Mammary epithelial cell (primary cell): ENCODE measurements at regions not wholly inside any gene's neighbourhood (a gene's known extent, or its start where the extent isn't known, plus 50 kb on each side); places are given as distances from the start of the nearest gene placed in this dataset.

Experiments
- CTCF ChIP-seq, 2 donors: IDR thresholded peaks in 1 of 2; conservative IDR thresholded peaks in 1 of 2; 2 replicates each; pipeline ENCODE4 v1.5.1; 2011 to 2012; ENCODE audit warnings: inconsistent platforms in 2 of 2, low read length in 2 of 2, mild to moderate bottlenecking in 2 of 2, control low read depth in 1 of 2, low read depth in 1 of 2; ENCODE audit not compliant: insufficient read depth in 1 of 2; ENCODE audit errors: extremely low read depth in 1 of 2
- EZH2 ChIP-seq: IDR thresholded peaks from 2 replicates; pipeline ENCODE4 v1.6.1; 2012; ENCODE audit warnings: low read length, inconsistent platforms, borderline replicate concordance

DNA sequence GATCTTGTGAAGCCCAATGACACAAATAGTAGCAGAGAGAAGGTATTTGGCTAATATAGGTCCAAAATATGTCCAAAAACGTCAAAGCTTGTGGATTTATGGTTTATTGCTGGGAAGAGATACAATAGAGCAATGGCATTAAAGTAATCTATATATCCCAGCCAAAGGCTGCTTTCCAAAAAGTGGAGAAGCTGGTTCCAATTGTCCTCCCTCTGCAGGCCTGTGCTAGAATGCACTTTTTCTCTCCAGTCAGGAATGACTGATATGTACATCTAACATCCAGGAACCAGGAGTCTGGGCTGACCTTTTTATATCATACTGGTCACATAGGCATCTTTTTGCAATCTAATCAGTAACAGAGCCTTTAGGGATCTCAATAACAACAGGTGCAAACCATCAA, 167.1 kb upstream of the FAM3C start:
- TF ChIP-seq EZH2, result no peak
- peak; percentile 44 to 52 for TF ChIP-seq CTCF (conservative IDR thresholded peaks at IDR 0.05 in 1 of 2, IDR thresholded peaks at IDR 0.05 in 1 of 2; ENCODE audit: extremely low read depth in 1 of 2, insufficient read depth in 1 of 2, low read depth in 1 of 2, low read length in 2 of 2)
